ENCODE measurements at regions not wholly inside any gene's neighbourhood (a gene's known extent, or its start where the extent isn't known, plus 50 kb on each side); places are given as distances from the start of the nearest gene placed in this dataset.

DNA sequence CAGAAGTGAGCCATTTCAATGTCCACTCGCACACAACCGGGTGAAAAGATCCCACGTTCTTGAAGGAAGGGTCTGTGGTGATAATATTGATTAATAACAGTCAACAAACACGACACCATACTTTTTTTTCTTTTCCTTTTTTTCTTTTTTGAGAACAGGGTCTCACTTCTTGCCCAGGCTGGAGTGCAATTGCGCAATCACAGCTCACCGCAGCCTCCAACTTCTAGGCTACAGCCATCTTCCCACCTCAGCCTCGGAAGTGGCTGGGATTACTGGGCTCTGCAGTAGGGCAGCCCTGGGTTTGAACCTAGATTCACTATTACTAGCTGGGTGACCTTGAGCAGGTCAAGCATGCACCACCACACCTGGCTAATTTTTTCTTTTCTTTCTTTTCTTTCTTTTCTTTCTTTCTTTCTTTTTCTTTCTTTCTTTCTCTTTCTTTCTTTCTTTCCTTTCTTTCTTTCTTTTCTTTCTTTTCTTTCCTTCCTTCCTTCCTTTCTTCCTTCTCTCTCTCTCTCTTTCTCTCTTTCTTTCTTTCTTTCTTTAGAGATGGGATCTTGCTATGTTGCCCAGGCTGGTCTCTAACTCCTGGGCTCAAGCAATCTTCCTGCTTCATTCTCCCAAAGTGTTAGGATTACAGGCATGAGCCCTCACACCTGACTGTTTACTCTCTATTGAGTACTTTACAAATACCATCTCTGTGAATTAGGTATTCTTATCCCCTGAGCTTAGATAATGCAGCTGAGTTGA lies 123.9 kb downstream of the SNX5 start (continued):
- TF ChIP-seq DMTF1 (CRISPR knock-in tag; IDR thresholded peaks at IDR 0.05) (no peak), BRF2 (CRISPR knock-in tag; IDR thresholded peaks at IDR 0.05) (no peak), ZNF615 (CRISPR knock-in tag; IDR thresholded peaks at IDR 0.05; ENCODE audit: borderline replicate concordance) (no peak), ZNF580 (CRISPR knock-in tag; IDR thresholded peaks at IDR 0.05; ENCODE audit: borderline replicate concordance, low read depth) (no peak), ZNF326 (CRISPR knock-in tag; IDR thresholded peaks at IDR 0.05; ENCODE audit: borderline replicate concordance) (no peak)
- TF ChIP-seq, protein P1, sequence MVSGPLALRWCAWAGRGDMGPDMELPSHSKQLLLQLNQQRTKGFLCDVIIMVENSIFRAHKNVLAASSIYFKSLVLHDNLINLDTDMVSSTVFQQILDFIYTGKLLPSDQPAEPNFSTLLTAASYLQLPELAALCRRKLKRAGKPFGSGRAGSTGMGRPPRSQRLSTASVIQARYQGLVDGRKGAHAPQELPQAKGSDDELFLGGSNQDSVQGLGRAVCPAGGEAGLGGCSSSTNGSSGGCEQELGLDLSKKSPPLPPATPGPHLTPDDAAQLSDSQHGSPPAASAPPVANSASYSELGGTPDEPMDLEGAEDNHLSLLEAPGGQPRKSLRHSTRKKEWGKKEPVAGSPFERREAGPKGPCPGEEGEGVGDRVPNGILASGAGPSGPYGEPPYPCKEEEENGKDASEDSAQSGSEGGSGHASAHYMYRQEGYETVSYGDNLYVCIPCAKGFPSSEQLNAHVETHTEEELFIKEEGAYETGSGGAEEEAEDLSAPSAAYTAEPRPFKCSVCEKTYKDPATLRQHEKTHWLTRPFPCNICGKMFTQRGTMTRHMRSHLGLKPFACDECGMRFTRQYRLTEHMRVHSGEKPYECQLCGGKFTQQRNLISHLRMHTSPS (CRISPR knock-in tag; IDR thresholded peaks at IDR 0.05; ENCODE audit: low read depth) = no peak
- TF ChIP-seq, protein P2, sequence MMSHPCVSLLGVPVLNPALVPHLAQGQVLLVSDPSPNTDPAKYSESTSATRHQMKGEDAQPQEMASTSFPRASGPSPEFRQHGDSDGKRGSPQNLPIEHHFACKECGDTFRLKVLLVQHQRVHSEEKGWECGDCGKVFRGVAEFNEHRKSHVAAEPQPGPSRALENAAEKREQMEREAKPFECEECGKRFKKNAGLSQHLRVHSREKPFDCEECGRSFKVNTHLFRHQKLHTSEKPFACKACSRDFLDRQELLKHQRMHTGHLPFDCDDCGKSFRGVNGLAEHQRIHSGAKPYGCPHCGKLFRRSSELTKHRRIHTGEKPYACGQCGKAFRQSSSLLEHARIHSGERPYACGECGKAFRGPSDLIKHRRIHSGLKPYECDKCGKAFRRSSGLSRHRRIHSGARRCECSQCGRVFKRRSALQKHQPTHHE (CRISPR knock-in tag; IDR thresholded peaks at IDR 0.05; ENCODE audit: borderline replicate concordance) = no peak
- TF ChIP-seq, protein P3, sequence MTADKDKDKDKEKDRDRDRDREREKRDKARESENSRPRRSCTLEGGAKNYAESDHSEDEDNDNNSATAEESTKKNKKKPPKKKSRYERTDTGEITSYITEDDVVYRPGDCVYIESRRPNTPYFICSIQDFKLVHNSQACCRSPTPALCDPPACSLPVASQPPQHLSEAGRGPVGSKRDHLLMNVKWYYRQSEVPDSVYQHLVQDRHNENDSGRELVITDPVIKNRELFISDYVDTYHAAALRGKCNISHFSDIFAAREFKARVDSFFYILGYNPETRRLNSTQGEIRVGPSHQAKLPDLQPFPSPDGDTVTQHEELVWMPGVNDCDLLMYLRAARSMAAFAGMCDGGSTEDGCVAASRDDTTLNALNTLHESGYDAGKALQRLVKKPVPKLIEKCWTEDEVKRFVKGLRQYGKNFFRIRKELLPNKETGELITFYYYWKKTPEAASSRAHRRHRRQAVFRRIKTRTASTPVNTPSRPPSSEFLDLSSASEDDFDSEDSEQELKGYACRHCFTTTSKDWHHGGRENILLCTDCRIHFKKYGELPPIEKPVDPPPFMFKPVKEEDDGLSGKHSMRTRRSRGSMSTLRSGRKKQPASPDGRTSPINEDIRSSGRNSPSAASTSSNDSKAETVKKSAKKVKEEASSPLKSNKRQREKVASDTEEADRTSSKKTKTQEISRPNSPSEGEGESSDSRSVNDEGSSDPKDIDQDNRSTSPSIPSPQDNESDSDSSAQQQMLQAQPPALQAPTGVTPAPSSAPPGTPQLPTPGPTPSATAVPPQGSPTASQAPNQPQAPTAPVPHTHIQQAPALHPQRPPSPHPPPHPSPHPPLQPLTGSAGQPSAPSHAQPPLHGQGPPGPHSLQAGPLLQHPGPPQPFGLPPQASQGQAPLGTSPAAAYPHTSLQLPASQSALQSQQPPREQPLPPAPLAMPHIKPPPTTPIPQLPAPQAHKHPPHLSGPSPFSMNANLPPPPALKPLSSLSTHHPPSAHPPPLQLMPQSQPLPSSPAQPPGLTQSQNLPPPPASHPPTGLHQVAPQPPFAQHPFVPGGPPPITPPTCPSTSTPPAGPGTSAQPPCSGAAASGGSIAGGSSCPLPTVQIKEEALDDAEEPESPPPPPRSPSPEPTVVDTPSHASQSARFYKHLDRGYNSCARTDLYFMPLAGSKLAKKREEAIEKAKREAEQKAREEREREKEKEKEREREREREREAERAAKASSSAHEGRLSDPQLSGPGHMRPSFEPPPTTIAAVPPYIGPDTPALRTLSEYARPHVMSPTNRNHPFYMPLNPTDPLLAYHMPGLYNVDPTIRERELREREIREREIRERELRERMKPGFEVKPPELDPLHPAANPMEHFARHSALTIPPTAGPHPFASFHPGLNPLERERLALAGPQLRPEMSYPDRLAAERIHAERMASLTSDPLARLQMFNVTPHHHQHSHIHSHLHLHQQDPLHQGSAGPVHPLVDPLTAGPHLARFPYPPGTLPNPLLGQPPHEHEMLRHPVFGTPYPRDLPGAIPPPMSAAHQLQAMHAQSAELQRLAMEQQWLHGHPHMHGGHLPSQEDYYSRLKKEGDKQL (CRISPR knock-in tag; IDR thresholded peaks at IDR 0.05; ENCODE audit: low read depth) = no peak
- TF ChIP-seq, protein P4, sequence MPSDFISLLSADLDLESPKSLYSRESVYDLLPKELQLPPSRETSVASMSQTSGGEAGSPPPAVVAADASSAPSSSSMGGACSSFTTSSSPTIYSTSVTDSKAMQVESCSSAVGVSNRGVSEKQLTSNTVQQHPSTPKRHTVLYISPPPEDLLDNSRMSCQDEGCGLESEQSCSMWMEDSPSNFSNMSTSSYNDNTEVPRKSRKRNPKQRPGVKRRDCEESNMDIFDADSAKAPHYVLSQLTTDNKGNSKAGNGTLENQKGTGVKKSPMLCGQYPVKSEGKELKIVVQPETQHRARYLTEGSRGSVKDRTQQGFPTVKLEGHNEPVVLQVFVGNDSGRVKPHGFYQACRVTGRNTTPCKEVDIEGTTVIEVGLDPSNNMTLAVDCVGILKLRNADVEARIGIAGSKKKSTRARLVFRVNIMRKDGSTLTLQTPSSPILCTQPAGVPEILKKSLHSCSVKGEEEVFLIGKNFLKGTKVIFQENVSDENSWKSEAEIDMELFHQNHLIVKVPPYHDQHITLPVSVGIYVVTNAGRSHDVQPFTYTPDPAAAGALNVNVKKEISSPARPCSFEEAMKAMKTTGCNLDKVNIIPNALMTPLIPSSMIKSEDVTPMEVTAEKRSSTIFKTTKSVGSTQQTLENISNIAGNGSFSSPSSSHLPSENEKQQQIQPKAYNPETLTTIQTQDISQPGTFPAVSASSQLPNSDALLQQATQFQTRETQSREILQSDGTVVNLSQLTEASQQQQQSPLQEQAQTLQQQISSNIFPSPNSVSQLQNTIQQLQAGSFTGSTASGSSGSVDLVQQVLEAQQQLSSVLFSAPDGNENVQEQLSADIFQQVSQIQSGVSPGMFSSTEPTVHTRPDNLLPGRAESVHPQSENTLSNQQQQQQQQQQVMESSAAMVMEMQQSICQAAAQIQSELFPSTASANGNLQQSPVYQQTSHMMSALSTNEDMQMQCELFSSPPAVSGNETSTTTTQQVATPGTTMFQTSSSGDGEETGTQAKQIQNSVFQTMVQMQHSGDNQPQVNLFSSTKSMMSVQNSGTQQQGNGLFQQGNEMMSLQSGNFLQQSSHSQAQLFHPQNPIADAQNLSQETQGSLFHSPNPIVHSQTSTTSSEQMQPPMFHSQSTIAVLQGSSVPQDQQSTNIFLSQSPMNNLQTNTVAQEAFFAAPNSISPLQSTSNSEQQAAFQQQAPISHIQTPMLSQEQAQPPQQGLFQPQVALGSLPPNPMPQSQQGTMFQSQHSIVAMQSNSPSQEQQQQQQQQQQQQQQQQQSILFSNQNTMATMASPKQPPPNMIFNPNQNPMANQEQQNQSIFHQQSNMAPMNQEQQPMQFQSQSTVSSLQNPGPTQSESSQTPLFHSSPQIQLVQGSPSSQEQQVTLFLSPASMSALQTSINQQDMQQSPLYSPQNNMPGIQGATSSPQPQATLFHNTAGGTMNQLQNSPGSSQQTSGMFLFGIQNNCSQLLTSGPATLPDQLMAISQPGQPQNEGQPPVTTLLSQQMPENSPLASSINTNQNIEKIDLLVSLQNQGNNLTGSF (CRISPR knock-in tag; IDR thresholded peaks at IDR 0.05) = no peak

Measured in HepG2 (cell line).